Hematopoietic multipotent progenitor cell treated with erythropoietin and hydrocortisone succinate and interleukin-3 and kit ligand, for 4 days (in vitro differentiated cells): ENCODE measurements at regions not wholly inside any gene's neighbourhood (a gene's known extent, or its start where the extent isn't known, plus 50 kb on each side); places are given as distances from the start of the nearest gene placed in this dataset.
"Not testable (repeated sequence)": the region's sequence is repeated elsewhere in the genome, so short reads cannot be mapped to it uniquely, and the experiment has no call there.

ENCODE experiments used
- DNase-seq: peaks from one replicate; pipeline ENCODE4 v3.0.0-alpha.2; 2015

DNA sequence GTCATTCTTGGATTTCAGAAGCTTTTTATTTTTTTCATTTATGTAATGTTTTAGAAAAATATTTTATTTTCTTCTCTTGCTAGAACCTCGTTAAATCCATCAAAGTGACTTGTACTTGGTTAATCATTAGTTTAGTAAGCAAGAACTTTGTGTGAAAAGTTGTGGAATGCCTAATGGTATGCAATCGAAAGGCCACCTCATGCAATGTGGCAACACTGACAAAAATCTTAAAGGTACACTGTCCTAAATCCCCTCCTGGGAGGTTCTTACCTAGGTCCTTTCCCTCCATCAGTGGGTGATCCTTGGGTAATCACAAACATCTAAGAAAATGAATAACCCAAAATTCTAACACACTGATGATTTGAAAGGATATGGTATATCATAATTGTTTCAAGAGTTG is 304.2 kb downstream of the DNAH5 start:
- no peak for DNase-seq

DNA sequence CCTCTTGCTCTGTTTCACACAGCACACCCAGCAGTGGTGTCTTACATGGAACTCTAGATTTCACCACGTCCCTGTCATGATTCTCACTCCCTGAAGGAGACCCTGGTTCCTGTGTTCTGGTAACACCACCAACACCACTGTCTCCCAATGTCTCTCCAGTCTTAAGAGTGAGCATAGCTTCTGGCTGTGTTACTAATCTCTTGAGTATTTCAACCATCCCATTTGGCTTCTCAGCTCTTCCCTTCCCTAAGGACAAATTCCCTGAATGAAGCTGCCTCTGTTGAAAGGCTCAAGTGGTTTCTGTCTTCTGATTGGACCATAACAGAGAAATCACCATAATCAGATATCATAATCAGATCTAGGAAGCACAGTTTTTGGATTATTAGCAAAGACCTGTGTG is 311.8 kb downstream of the DNAH5 start:
- no peak for DNase-seq

DNA sequence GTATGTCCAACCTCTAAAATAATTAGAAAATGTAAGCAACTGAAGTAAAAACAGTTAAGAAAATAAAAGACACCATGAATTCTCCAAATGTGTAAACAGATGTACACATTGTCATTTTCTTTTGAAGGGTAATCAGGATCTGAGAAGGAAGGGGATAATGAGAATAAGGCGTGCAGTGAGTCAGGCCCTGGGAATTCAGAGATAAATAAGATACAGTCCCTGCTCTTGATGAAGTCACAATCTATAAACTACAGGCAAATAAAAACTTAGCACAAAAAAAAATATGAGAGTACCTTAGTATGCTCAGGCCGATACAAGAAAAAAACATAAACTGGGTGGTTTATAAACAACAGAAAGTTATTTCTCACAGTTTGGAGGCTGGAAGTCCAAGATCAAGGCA is 315.3 kb downstream of the DNAH5 start:
- no peak for DNase-seq

DNA sequence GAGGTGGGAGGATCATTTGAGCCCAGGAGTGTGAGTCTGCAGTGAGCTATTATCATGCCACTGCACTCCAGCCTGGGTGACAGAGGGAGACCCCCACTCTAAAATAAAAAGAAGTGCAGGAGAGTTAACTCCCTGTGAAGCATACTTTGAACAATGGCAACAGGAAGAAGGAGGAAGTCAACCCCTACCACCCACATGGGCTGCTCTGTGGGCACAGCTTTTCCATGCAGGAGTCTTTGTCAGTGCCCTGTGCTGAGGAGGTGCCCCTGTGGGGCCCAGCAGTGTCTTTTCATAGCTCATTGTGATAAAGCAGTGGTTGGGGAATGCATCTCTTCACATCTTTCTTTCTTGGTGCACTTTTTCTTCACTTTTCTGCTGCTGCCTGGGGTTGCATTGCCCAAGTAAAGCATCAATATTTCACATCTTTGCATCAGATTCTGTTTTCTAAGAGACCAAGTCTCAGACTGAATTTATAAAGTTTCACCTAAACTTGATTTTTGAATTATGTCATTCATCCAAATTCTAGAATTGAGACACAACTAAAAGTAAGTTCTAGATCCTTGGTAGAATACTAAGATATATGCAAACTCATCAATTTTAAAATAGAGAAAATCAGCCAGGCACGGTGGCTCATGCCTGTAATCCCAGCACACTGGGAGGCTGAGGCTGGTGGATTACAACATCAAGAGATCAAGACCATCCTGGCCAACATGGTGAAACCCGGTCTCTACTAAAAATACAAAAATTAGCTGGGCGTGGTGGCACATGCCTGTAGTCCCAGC is 316.6 kb downstream of the DNAH5 start:
- no peak for DNase-seq

DNA sequence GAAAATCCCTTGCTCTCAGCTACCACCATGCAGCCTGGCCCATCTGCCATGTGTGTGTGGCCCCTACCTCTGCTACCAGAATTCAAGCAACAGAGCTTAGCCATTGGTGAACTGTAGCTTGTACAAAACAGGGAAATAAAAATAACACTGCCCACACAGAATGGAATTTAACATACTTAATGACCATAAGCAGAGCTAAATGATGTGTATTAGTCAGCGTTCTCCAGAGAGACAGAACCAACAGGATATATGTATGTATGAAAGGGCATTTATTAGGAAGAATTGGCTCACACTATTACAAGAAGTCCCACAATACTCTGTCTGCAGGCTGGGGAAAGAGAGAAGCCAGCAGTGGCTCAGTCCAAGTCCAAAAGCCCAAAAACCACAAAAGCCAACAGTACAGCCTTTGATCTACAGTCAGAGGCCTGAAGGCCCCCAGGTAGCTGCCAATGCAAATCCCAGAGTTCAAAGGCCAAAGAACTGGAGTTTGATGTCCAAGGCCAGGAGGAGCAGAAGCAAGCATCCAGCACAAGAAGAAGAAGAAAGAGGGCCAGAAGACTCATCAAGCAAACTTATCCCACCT is 318.8 kb downstream of the DNAH5 start:
- DNase-seq = no peak

DNA sequence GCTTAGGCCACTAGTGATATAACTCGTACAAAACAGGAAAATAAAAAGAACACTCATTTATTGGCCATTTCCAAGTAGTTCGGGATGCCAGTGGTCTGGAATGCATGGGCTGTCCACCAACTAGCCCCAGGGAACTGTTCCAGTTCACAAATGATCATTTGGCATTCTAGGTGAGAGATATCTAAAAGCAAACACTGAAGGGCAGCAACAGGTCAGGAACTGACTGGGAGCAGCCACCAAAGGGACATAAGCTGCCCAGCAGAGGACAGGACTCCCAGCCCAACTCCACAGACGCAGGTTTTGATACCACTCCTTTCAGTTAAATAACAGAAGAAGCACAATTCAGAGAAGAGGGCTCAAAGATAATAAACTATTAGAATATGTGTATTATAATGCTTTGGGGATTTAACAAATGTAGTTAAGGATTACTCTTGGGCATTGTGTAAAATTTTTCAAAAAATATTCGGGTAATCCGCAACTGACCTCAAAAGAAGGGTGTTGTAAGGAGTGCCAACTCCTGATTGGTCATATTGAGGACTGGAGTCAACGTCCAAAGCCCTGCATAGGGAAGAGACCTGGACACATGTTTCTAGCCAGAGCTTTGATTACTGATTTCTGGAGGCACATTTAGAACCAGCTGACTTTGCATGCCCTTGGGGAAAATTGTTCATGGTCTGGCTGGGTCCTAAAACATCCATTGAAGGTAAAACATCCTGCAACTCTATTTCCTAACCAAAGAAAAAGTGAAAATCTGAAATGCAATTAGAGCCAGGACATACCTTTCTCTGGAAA is 320.0 kb downstream of the DNAH5 start:
- no peak for DNase-seq

DNA sequence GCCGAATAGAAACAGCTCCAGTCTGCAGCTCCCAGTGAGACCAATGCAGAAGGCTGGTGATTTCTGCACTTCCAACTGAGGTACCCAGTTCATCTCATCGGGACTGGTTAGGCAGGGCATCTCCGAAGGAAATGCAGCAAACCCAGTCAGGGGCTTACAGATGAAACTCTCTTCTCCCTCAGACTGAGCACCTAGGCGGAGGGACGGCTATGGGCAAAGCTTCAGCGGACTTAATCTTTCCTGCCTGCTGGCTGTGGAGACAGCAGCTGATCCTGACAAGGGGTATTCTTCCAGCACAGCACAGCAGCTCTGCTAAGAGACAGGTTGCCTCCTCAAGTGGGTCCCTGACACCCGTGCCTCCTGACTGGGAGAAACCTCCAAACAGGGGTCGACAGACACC is 330.9 kb downstream of the DNAH5 start:
- DNase-seq = no peak

DNA sequence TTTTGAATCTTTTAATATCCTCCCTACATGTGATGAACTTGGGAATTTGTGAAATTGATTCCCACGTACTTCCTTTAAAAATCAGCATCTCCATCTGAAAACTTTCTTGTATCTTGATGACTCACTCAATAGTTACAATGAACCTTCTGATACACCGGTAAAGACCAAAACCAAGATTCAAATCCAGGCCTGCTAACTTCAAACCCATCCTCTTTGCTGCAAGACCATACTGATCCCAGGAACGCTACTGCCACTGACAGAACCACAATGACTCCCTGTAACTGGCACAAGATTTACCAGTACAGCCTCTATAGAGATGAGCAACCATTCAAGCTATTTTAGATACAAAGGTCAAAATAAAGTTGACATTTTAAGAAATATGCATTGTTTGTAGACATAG is 332.9 kb downstream of the DNAH5 start:
- no peak for DNase-seq

DNA sequence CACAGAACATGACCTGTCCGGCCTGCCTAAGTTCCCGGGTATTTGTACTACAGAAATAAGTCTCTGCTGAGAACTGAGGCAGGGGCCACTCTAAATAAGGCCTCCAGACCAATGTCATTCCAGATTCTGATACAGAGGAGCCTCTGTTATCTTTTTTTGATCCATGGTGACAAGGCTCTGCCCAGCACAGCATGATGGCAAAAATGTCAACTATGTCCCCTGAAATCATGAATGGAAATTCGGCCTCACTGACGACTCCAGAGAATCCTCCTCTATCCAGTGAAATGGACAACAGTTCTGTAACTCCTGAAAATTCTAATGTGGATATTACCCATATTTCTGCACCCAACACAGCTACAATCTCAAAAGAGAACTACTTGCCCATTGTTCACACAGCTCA is 335.0 kb downstream of the DNAH5 start:
- DNase-seq = no peak

DNA sequence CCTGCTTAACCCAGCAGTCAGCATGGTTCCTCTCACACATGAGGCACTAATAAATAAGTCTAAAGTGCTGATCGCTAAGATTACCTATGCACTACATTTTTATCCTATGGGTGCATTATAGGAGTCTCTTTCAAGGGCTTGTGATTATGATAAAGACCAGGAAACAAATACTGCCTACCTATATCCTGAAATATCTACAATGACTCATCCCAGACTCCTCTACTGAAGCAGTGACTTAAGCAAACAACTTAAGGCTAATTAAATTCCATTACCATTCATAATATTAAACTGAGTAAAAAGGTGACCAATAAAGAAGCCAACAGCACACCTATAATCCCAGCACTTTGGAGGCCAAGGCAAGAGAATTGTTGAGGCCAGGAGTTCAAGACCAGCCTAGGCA is 338.4 kb downstream of the DNAH5 start:
- DNase-seq = no peak

DNA sequence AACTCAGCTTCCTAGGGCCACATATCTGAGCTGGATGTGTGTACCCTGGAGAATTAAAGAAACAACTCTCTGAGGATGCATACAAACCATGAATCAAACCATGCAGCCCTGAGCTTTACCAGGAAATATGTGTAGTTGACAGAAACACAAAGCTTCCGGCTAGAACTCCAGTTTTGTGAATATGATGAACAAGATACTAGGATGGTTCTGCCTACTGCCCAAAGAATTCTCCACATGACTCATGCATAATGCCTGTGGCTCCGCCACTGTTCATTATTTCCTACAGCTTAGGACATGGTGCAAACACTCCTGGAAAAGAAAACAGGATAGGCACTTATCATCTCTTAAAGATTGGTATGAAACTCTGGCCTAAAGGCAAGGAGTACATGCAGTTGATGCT is 343.4 kb downstream of the DNAH5 start:
- DNase-seq = no peak

DNA sequence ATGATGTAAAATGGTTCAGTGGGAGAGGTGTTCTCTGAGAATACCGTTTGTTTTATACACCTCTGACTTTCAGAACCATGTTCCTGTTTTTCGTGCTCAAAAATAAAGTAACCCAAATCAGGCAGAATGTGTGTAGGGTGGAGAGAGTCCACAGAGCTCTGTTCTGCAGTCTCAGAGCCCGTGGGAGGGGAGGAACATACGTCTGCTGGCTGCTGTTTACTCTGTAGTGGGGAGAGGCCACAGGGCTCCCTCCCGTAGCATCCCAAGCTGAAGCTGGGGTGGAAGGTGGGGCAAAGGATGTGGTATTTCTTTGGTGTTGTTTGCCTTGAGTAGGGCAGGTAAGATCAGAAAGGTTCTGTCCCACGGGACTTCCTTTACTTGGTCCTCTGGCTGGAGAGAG is 348.5 kb downstream of the DNAH5 start:
- no peak for DNase-seq

DNA sequence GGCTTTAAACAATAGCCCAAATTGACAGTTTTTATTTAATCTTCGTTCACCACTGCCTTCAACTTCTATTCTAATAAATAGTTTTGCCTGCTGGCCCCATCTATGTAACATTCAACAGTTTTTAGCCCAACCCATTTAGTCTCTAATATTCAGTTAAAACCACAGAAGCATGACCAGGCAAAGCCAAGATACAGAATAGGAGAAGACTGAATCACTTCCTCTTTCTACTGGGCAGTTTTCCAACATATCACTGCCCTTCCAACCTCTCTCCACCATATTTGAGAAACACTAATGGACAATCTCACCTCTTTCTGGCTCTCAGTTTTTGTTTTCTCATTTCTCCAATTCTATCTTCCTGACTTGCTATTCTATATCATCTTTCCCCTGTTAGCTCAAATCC is 352.9 kb downstream of the DNAH5 start:
- peak; percentile 93 for DNase-seq

DNA sequence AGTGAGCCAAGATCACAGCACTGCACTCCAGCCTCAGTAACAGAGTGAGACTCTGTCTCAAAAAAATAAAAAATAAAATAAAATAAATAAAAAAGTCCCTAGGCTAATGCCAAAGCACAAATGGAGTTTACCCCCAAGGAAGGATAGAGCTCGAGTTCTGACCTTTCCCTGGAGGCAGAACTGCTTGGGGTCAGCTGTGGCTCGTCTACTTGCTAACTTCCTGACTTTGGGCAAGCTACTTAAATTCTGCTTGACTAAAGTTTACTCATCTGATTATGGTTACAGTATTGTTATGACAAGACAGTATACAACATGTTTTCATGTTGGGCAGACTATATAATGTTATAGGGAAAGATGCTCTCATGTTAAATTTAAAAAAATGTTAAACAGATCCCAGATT is 359.2 kb downstream of the DNAH5 start:
- DNase-seq = no peak

DNA sequence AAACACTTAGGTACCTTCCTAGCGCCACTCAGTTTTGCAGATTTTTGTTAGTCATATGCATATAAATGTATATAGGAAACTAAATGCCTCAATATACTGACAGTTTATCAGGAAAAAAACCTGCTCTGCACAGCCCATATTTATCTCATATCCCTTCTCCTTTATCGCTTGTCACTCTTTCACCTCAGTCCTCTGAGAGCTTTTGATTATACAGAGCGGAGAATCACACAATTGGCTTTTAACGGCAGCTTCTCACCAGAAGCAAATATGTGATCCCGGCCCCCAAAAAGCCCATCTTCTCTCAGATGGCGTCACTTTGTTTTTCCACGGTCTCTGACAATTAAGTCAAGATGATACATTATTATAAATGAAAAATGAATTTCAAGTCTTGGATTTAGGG is 362.6 kb downstream of the DNAH5 start:
- no peak for DNase-seq

DNA sequence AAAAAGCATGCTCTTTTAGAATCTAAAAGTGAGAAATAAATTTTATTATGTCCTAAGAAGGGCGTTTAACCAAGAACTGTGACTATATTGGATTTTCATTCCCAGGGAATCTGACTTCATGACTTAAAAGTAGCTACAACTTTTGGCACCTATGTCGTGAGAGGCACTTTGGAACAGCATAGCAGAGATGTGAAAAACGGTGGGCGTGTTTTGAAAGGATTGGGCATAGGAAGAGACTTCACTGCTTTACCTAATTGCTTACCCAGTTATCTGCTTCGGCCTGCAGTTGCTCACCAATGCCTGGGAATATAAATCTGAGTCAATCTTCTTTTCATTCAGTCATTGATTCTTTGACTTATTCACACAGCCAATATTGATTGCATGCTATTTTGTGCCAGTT is 363.4 kb downstream of the DNAH5 start:
- DNase-seq = no peak

DNA sequence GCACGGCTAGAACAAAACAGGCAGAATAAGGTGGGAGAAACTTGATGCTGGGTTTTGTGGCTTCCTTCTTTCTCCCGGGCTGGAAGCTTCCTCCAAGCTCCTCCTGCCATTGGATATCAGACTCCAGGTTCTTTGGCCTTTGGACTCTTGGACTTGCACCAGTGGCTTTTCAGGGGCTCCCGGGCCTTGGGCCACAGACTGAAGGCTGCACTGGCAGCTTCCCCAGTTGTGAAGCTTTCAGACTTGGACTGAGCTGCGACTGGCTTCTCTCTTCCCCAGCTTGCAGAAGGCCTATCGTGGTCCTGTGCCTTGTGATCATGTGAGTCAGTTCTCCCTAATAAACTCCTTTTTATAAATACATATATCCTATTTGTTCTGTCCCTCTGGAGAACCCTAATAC is 364.4 kb downstream of the DNAH5 start:
- DNase-seq = no peak

DNA sequence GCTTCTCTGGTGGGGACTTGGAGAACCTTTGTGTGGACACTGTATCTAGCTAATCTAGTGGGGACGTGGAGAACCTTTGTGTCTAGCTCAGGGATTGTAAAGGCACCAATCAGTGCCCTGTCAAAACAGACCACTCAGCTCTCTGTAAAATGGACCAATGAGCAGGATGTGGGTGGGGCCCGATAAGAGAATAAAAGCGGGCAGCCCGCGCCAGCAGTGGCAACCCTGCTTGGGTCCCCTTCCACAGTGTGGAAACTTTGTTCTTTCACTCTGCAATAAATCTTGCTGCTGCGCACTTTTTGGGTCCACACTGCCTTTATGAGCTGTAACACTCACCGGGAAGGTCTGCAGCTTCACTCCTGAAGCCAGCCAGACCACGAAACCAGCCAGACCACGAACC is 365.4 kb downstream of the DNAH5 start:
- DNase-seq = not testable (repeated sequence)

DNA sequence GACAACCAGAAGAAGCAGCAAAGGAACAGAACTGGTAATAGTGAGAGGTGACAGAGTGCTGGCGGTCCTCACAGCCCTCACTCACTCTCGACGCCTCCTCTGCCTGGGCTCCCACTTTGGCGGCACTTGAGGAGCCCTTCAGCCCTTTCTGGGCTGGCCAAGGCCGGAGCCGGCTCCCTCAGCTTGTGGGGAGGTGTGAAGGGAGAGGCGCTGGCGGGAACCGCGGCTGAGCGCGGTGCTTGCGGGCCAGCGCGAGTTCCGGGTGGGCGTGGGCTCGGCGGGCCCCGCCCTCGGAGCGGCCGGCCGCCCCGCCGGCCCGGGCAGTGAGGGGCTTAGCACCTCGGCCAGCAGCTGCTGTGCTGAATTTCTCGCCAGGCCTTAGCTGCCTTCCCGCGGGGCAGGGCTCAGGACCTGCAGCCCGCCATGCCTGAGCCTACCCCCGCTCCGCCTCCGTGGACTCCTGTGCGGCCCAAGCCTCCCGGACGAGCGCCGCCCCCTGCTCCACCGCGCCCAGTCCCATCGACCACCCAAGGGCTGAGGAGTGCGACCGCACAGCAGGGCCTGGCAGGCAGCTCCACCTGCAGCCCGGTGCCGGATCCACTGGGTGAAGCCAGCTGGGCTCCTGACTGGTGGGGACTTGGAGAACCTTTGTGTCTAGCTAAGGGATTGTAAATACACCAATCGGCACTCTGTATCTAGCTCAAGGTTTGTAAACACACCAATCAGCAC is 366.0 kb downstream of the DNAH5 start:
- not testable (repeated sequence) for DNase-seq

DNA sequence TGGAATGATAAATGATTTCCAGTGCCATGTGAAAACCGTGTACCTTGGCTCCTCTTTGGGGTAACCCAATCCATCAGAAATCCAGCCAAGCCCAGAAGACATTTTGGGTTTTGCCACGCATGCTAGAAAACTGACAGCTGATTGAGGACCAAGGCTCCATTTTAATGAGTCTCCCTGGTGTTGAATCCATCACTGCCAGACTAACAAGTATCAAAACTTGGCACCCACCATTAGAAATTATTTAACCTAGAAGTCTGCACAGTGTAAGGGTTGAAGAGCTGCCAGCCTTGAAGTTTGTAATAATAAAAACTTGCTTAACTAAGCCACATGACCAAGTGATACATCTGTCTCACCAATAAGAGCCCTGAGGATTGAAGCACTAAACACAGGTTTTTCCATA is 369.9 kb downstream of the DNAH5 start:
- DNase-seq = no peak

DNA sequence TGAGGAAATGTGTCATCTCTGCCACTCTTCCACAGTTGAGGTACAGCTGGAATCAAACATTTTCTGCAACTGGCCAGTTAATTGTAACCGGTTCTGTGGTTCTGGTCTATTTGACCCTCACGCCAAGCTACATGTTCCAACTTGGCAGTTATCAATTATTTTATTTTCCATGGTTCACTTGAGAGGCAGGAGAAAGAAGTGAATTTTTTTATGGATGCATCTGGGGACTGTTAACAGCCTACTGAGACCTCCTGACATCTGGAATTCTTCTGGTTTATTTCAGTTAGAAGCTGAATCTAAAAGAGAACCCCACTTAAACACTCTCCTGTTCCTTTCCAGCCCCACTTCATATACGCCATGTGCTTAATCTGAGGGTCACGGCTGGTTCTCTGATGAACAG is 372.3 kb downstream of the DNAH5 start:
- no peak for DNase-seq

DNA sequence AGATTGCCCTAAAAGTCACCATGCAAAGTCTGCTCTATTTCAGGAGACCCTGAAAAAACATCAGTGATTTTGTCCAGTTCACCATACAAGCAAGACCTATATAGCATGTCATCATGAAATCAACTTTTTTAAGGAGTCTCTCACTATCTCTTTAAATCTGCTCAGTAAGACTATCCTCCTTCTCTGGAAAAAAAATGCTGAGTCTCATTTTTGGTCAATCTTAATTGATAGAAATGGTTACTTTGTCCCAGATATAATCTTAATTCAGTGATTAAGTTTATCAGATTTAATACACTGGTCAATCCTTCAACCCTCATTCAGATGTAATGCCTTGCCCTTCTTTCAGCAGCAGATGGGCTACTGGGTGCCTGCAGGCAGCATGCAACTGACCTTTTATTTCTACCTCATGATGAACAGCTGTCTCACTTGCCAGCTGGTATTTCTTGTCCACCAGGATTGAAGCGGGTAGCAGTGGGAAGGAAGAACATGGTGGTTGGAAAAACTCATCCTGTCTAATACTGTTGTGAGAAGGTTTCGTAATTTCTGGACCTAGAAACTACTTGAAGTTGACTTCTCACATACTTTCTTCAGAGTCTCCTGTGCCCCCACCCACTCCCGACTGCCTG is 375.3 kb downstream of the DNAH5 start:
- no peak for DNase-seq

DNA sequence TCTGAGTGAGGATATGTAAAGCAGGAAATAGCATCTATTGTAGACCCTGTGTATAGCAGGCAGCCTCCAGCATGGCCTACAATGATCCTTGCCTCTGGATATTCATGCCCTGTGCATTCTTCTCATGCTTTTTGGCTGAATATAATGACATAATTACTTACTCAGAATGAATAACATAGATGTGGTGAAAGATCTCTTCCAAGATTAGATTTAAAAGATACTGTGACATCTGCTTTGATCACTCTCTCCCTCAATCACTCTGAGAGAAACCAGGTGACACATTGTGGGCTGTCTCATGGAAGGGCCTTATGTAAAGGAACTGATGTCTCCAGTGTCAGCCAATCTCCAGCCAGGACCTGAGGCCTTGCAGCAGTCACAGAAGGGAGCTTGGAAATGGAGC is 376.7 kb downstream of the DNAH5 start:
- DNase-seq = no peak
